Activated CD4-positive, alpha-beta T cell treated with anti-CD3 and anti-CD28 coated beads, Interleukin-2, amount 50 U/mL, for 24 hours (primary cell): ENCODE measurements at regions not wholly inside any gene's neighbourhood (a gene's known extent, or its start where the extent isn't known, plus 50 kb on each side); places are given as distances from the start of the nearest gene placed in this dataset.
"Not testable (repeated sequence)": the region's sequence is repeated elsewhere in the genome, so short reads cannot be mapped to it uniquely, and the experiment has no call there.

Experiments
- DNase-seq, 2 donors: peaks; one replicate each; pipeline ENCODE4 v3.0.0-alpha.2; 2020; ENCODE audit warnings: low read depth in 1 of 2, low spot score in 1 of 2

- not testable (repeated sequence) for DNase-seq
Measured at GRCh38 chr9:65454666-65455065, 169.7 kb upstream of the FOXD4L5 start.

- DNase-seq = not testable (repeated sequence)
Measured at GRCh38 chr9:65454034-65454433, 169.0 kb upstream of the FOXD4L5 start.

GRCh38 chr9:65449886-65450610 lies 165.0 kb upstream of the FOXD4L5 start:
- not testable (repeated sequence) for DNase-seq

GRCh38 chr9:65449423-65449822 lies 164.4 kb upstream of the FOXD4L5 start:
- DNase-seq = no peak

GRCh38 chr9:65447146-65447545 lies 162.1 kb upstream of the FOXD4L5 start:
- DNase-seq = not testable (repeated sequence)

GRCh38 chr9:65445991-65446390 lies 161.0 kb upstream of the FOXD4L5 start:
- not testable (repeated sequence) for DNase-seq

- DNase-seq = no peak
Measured at GRCh38 chr9:65444943-65445342, 159.9 kb upstream of the FOXD4L5 start.

GRCh38 chr9:65442116-65442515 lies 157.1 kb upstream of the FOXD4L5 start:
- DNase-seq = not testable (repeated sequence)

- DNase-seq = not testable (repeated sequence)
Measured at GRCh38 chr9:65441324-65441920, 156.4 kb upstream of the FOXD4L5 start.

GRCh38 chr9:65437724-65438123 lies 152.7 kb upstream of the FOXD4L5 start:
- DNase-seq = no peak

GRCh38 chr9:65435464-65435863 lies 150.5 kb upstream of the FOXD4L5 start:
- no peak for DNase-seq

GRCh38 chr9:65432722-65433323 lies 147.8 kb upstream of the FOXD4L5 start:
- DNase-seq = no peak

- DNase-seq = no peak
Measured at GRCh38 chr9:65432051-65432450, 147.0 kb upstream of the FOXD4L5 start.

- DNase-seq = no peak
Measured at GRCh38 chr9:65430221-65430620, 145.2 kb upstream of the FOXD4L5 start.

- not testable (repeated sequence) for DNase-seq
Measured at GRCh38 chr9:65427361-65427760, 142.4 kb upstream of the FOXD4L5 start.

GRCh38 chr9:65426813-65427212 lies 141.8 kb upstream of the FOXD4L5 start:
- not testable (repeated sequence) for DNase-seq

GRCh38 chr9:65426231-65426630 lies 141.2 kb upstream of the FOXD4L5 start:
- DNase-seq = no peak

GRCh38 chr9:65425183-65425582 lies 140.2 kb upstream of the FOXD4L5 start:
- not testable (repeated sequence) for DNase-seq

- not testable (repeated sequence) for DNase-seq
Measured at GRCh38 chr9:65424437-65424984, 139.5 kb upstream of the FOXD4L5 start.

GRCh38 chr9:65423691-65424436 lies 138.9 kb upstream of the FOXD4L5 start:
- DNase-seq = not testable (repeated sequence)

GRCh38 chr9:65422966-65423690 lies 138.1 kb upstream of the FOXD4L5 start:
- DNase-seq = not testable (repeated sequence)
